WTC11 (cell line): ENCODE measurements at regions not wholly inside any gene's neighbourhood (a gene's known extent, or its start where the extent isn't known, plus 50 kb on each side); places are given as distances from the start of the nearest gene placed in this dataset.

Experiments used
- ATAC-seq: fragments of 200-7000 bp; cut with Tn5 transposase; 2 replicates; pipeline ENCODE4 v1.10.0; 2021; ENCODE audit warnings: mild to moderate bottlenecking, moderate library complexity
- CTCF ChIA-PET: fragments of 300-600 bp; sonication (Branson Sonifier 250); formaldehyde crosslinking; loops from one replicate; lab custom pipeline; 2021; ENCODE audit warnings: antibody characterized with exemption; lab: Charles Lee
- POLR2A ChIA-PET: fragments of 350-600 bp; sonication (Branson Sonifier 250); formaldehyde crosslinking; loops from one replicate; lab custom pipeline; 2021; ENCODE audit warnings: antibody characterized with exemption; lab: Charles Lee
- DNase-seq: peaks from one replicate; pipeline ENCODE4 v3.0.0; 2021; ENCODE audit warnings: low spot score
- H3K27ac Mint-ChIP-seq: 2 replicates; pipeline ENCODE4 v1.8.0; 2021; ENCODE audit warnings: mixed read lengths
- H3K27me3 Mint-ChIP-seq: 2 replicates; pipeline ENCODE4 v1.8.0; 2021; ENCODE audit warnings: low read depth, mild to moderate bottlenecking, moderate library complexity, mixed read lengths
- H3K36me3 Mint-ChIP-seq: 2 replicates; pipeline ENCODE4 v1.8.0; 2021; ENCODE audit warnings: mixed read lengths
- H3K4me1 Mint-ChIP-seq: 2 replicates; pipeline ENCODE4 v1.8.0; 2022; ENCODE audit warnings: mixed read lengths
- H3K4me3 Mint-ChIP-seq: 2 replicates; pipeline ENCODE4 v1.8.0; 2021; ENCODE audit warnings: mild to moderate bottlenecking, moderate library complexity, mixed read lengths
- H3K9me3 Mint-ChIP-seq: 2 replicates; pipeline ENCODE4 v1.8.0; 2021; ENCODE audit warnings: mixed read lengths
- CREB1 ChIP-seq: sonication (generic); formaldehyde crosslinking; IDR thresholded peaks from 2 replicates; pipeline ENCODE4 v1.8.0; 2023; ENCODE audit warnings: mild to moderate bottlenecking, missing genetic modification reagents
- CREM ChIP-seq: sonication (generic); formaldehyde crosslinking; IDR thresholded peaks from 2 replicates; pipeline ENCODE4 v1.8.1; 2022; ENCODE audit warnings: mild to moderate bottlenecking, missing genetic modification reagents, moderate library complexity
- ESRRA ChIP-seq: sonication (generic); formaldehyde crosslinking; IDR thresholded peaks from 2 replicates; pipeline ENCODE4 v1.8.1; 2022; ENCODE audit warnings: mild to moderate bottlenecking, missing genetic modification reagents, borderline replicate concordance
- NR2C2 ChIP-seq: sonication (generic); formaldehyde crosslinking; IDR thresholded peaks from 2 replicates; pipeline ENCODE4 v1.8.0; 2022; ENCODE audit warnings: mild to moderate bottlenecking, missing genetic modification reagents
- SMAD4 ChIP-seq: sonication (generic); formaldehyde crosslinking; IDR thresholded peaks from 2 replicates; pipeline ENCODE4 v1.8.0; 2022; ENCODE audit warnings: mild to moderate bottlenecking, missing genetic modification reagents
- SP1 ChIP-seq: sonication (generic); formaldehyde crosslinking; conservative IDR thresholded peaks from 2 replicates; pipeline ENCODE4 v1.8.1; 2022; ENCODE audit warnings: missing genetic modification reagents
- TEAD4 ChIP-seq: sonication (generic); formaldehyde crosslinking; IDR thresholded peaks from 2 replicates; pipeline ENCODE4 v1.8.0; 2022; ENCODE audit warnings: mild to moderate bottlenecking, missing genetic modification reagents
- ZNF263 ChIP-seq: sonication (generic); formaldehyde crosslinking; IDR thresholded peaks from 2 replicates; pipeline ENCODE4 v1.8.1; 2022; ENCODE audit warnings: low read depth, mild to moderate bottlenecking, moderate library complexity, missing genetic modification reagents
- TF ChIP-seq, protein P1 (sequence below): sonication (generic); formaldehyde crosslinking; IDR thresholded peaks from 2 replicates; pipeline ENCODE4 v1.8.1; 2023; ENCODE audit warnings: mild to moderate bottlenecking, missing genetic modification reagents, moderate library complexity
- TF ChIP-seq, protein P2 (sequence below): sonication (generic); formaldehyde crosslinking; conservative IDR thresholded peaks from 2 replicates; pipeline ENCODE4 v1.8.1; 2022; ENCODE audit warnings: mild to moderate bottlenecking, missing genetic modification reagents
- TF ChIP-seq, protein P3 (sequence below): sonication (generic); formaldehyde crosslinking; IDR thresholded peaks from 2 replicates; pipeline ENCODE4 v1.8.0; 2022; ENCODE audit warnings: mild to moderate bottlenecking, missing genetic modification reagents
- TF ChIP-seq, protein P4 (sequence below): fragments of 250-450 bp; sonication (Bioruptor Pico); IDR thresholded peaks from 2 replicates; pipeline ENCODE4 v1.8.0; 2021; ENCODE audit warnings: mild to moderate bottlenecking
- TF ChIP-seq, protein P5 (sequence below): sonication (generic); formaldehyde crosslinking; IDR thresholded peaks from 2 replicates; pipeline ENCODE4 v1.8.0; 2023; ENCODE audit warnings: mild to moderate bottlenecking, missing genetic modification reagents
- TF ChIP-seq, protein P6 (sequence below): fragments of 250-450 bp; sonication (Bioruptor Pico); conservative IDR thresholded peaks from 2 replicates; pipeline ENCODE4 v1.9.0; 2021; ENCODE audit warnings: mild to moderate bottlenecking
- TF ChIP-seq, protein P7 (sequence below): fragments of 250-450 bp; sonication (Bioruptor Pico); IDR thresholded peaks from 2 replicates; pipeline ENCODE4 v2.1.2; 2022; ENCODE audit warnings: mild to moderate bottlenecking, moderate library complexity
- TF ChIP-seq, protein P8 (sequence below): sonication (generic); formaldehyde crosslinking; IDR thresholded peaks from 2 replicates; pipeline ENCODE4 v1.8.1; 2022; ENCODE audit warnings: low read depth, mild to moderate bottlenecking, moderate library complexity, missing genetic modification reagents, borderline replicate concordance
- TF ChIP-seq, protein P9 (sequence below): sonication (generic); formaldehyde crosslinking; IDR thresholded peaks from 2 replicates; pipeline ENCODE4 v1.8.1; 2022; ENCODE audit warnings: mild to moderate bottlenecking, missing genetic modification reagents, moderate library complexity, borderline replicate concordance

DNA sequence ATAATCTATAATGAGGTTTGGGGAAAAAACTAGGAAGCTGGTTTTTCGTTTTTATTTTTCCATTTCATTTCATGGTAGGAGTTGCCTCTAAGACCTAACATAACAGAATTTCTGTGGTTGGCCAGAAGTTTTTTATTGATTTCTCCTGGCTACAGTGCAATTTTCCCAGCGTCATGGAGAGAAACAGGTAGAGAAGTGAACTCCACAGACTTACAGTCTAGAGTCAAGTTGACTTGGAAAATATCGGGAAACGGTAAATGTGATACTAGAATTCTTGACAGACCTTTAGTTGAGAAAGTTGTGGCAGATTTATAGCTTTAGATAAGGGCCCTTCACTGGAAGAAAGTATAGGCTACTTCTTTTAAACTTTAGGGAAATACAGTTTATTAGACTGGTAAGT is 238.3 kb downstream of the DOK5 start (continued):
- TF ChIP-seq, protein P1, sequence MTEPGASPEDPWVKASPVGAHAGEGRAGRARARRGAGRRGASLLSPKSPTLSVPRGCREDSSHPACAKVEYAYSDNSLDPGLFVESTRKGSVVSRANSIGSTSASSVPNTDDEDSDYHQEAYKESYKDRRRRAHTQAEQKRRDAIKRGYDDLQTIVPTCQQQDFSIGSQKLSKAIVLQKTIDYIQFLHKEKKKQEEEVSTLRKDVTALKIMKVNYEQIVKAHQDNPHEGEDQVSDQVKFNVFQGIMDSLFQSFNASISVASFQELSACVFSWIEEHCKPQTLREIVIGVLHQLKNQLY (CRISPR knock-in tag) = no peak
- TF ChIP-seq, protein P2, sequence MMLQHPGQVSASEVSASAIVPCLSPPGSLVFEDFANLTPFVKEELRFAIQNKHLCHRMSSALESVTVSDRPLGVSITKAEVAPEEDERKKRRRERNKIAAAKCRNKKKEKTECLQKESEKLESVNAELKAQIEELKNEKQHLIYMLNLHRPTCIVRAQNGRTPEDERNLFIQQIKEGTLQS (CRISPR knock-in tag) = no peak
- TF ChIP-seq ESRRA (CRISPR knock-in tag) (no peak), SMAD4 (CRISPR knock-in tag) (no peak), TEAD4 (CRISPR knock-in tag) (no peak), CREB1 (CRISPR knock-in tag) (no peak)
- TF ChIP-seq, protein P3, sequence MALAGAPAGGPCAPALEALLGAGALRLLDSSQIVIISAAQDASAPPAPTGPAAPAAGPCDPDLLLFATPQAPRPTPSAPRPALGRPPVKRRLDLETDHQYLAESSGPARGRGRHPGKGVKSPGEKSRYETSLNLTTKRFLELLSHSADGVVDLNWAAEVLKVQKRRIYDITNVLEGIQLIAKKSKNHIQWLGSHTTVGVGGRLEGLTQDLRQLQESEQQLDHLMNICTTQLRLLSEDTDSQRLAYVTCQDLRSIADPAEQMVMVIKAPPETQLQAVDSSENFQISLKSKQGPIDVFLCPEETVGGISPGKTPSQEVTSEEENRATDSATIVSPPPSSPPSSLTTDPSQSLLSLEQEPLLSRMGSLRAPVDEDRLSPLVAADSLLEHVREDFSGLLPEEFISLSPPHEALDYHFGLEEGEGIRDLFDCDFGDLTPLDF (CRISPR knock-in tag) = no peak

DNA sequence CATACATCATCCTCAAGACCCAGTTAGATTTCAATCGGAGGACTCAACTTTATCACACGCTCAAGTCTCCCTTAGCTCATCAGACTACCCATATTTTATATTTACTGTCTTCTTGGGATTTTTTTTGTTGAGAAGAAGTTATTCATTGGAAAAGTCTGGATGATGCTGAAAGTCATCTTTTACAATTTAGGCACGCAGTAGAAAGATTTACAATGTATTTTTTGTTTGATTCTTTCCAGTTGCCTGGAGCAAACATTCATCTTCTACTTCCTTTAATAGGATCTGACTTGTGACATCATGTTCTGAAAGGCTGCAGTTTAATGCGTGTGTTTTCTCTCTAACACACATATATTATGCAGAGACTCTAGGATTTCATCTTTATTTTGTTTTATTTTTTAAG is 235.7 kb downstream of the DOK5 start:
- H3K4me1 Mint-ChIP-seq = no peaks in the 10 kb centered on the region
- peaks cover 68% of the 10 kb centered on the region for H3K36me3 Mint-ChIP-seq
- CTCF ChIA-PET = no interaction called here
- peaks cover 5% of the 10 kb centered on the region for H3K27me3 Mint-ChIP-seq
- no peak overlapping the region for H3K27ac Mint-ChIP-seq
- POLR2A ChIA-PET = no interaction called here
- no peak overlapping the region for H3K4me3 Mint-ChIP-seq
- ATAC-seq (no peak), DNase-seq (no peak)
- H3K9me3 Mint-ChIP-seq = peaks cover 90% of the 10 kb centered on the region
- TF ChIP-seq, protein P4, sequence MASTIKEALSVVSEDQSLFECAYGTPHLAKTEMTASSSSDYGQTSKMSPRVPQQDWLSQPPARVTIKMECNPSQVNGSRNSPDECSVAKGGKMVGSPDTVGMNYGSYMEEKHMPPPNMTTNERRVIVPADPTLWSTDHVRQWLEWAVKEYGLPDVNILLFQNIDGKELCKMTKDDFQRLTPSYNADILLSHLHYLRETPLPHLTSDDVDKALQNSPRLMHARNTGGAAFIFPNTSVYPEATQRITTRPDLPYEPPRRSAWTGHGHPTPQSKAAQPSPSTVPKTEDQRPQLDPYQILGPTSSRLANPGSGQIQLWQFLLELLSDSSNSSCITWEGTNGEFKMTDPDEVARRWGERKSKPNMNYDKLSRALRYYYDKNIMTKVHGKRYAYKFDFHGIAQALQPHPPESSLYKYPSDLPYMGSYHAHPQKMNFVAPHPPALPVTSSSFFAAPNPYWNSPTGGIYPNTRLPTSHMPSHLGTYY (CRISPR knock-in tag) = no peak
- TF ChIP-seq, protein P5, sequence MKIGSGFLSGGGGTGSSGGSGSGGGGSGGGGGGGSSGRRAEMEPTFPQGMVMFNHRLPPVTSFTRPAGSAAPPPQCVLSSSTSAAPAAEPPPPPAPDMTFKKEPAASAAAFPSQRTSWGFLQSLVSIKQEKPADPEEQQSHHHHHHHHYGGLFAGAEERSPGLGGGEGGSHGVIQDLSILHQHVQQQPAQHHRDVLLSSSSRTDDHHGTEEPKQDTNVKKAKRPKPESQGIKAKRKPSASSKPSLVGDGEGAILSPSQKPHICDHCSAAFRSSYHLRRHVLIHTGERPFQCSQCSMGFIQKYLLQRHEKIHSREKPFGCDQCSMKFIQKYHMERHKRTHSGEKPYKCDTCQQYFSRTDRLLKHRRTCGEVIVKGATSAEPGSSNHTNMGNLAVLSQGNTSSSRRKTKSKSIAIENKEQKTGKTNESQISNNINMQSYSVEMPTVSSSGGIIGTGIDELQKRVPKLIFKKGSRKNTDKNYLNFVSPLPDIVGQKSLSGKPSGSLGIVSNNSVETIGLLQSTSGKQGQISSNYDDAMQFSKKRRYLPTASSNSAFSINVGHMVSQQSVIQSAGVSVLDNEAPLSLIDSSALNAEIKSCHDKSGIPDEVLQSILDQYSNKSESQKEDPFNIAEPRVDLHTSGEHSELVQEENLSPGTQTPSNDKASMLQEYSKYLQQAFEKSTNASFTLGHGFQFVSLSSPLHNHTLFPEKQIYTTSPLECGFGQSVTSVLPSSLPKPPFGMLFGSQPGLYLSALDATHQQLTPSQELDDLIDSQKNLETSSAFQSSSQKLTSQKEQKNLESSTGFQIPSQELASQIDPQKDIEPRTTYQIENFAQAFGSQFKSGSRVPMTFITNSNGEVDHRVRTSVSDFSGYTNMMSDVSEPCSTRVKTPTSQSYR (CRISPR knock-in tag) = no peak
- TF ChIP-seq ZNF263 (CRISPR knock-in tag) (no peak), NR2C2 (no peak), SP1 (no peak), CREM (CRISPR knock-in tag) (no peak)
- TF ChIP-seq, protein P6, sequence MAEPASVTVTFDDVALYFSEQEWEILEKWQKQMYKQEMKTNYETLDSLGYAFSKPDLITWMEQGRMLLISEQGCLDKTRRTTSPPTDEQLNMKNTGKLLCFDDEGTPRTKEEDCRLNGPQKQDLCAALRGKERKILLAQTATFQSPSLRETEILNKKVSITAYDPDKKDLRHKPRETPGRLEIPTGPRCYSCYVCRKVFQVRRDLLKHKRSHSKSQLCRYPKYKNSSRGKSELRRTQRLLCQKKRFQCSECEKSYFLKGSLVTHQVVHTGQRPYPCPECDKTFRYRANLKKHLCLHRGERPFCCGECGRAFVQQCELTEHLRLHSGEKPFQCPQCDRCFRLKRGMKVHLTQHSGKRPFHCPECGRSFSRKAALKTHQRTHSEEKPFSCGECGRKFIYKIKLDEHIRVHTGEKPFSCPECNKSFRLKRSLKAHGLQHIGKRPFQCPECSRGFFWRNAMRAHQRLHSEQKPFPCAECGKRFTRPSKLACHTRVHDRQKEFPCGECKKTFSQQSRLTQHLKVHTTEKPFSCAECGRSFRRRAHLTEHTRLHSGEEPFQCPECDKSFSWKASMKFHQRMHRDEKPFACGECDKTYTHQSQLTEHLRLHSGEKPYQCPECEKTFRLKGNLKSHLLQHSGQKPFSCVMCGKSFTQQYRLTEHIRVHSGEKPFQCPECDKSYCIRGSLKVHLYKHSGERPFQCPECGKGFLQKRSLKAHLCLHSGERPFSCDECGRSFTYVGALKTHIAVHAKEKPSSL = no peak
- TF ChIP-seq, protein P7, sequence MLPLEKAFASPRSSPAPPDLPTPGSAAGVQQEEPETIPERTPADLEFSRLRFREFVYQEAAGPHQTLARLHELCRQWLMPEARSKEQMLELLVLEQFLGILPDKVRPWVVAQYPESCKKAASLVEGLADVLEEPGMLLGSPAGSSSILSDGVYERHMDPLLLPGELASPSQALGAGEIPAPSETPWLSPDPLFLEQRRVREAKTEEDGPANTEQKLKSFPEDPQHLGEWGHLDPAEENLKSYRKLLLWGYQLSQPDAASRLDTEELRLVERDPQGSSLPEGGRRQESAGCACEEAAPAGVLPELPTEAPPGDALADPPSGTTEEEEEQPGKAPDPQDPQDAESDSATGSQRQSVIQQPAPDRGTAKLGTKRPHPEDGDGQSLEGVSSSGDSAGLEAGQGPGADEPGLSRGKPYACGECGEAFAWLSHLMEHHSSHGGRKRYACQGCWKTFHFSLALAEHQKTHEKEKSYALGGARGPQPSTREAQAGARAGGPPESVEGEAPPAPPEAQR = no peak
- TF ChIP-seq, protein P8, sequence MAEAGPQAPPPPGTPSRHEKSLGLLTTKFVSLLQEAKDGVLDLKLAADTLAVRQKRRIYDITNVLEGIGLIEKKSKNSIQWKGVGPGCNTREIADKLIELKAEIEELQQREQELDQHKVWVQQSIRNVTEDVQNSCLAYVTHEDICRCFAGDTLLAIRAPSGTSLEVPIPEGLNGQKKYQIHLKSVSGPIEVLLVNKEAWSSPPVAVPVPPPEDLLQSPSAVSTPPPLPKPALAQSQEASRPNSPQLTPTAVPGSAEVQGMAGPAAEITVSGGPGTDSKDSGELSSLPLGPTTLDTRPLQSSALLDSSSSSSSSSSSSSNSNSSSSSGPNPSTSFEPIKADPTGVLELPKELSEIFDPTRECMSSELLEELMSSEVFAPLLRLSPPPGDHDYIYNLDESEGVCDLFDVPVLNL (CRISPR knock-in tag) = no peak
- TF ChIP-seq, protein P9, sequence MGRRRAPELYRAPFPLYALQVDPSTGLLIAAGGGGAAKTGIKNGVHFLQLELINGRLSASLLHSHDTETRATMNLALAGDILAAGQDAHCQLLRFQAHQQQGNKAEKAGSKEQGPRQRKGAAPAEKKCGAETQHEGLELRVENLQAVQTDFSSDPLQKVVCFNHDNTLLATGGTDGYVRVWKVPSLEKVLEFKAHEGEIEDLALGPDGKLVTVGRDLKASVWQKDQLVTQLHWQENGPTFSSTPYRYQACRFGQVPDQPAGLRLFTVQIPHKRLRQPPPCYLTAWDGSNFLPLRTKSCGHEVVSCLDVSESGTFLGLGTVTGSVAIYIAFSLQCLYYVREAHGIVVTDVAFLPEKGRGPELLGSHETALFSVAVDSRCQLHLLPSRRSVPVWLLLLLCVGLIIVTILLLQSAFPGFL (CRISPR knock-in tag) = no peak
- TF ChIP-seq, protein P2 (CRISPR knock-in tag) = no peak
- TF ChIP-seq, all 79 proteins: peak for 0
